Caco-2 (cell line): ENCODE measurements at regions not wholly inside any gene's neighbourhood (a gene's known extent, or its start where the extent isn't known, plus 50 kb on each side); places are given as distances from the start of the nearest gene placed in this dataset.

ENCODE experiments used
- BruUV-seq: library from RNA; stranded (reverse); fragments of 400-500 nt; replicated peaks from 2 replicates; lab custom pipeline; 2021; lab: Mats Ljungman, UMichigan
- CTCF ChIA-PET: fragments of 300-600 bp; sonication (Branson Sonifier 250); formaldehyde crosslinking; loops from one replicate; lab custom pipeline; 2022; ENCODE audit warnings: antibody characterized with exemption; lab: Charles Lee
- POLR2A ChIA-PET: fragments of 300-600 bp; sonication (Branson Sonifier 250); formaldehyde crosslinking; loops from one replicate; lab custom pipeline; 2022; ENCODE audit warnings: antibody characterized with exemption; lab: Charles Lee
- DNase-seq, 2 experiments: peaks; one replicate each; pipeline versions ENCODE4 v3.0.0 to v3.0.0-alpha.2; 2020 to 2022
- H3K27me3 ChIP-seq: replicated peaks from 2 replicates; pipeline ENCODE4 v1.6.0; 2011; ENCODE audit warnings: low read length; ENCODE audit not compliant: control insufficient read depth, insufficient read depth
- H3K36me3 ChIP-seq: 2 replicates; pipeline ENCODE4 v1.5.1; 2011; ENCODE audit warnings: low read length; ENCODE audit not compliant: control insufficient read depth, insufficient read depth
- H3K4me1 ChIP-seq: fragments of 250-450 bp; sonication (Bioruptor Pico); 2 replicates; pipeline ENCODE4 v1.5.1; 2020; ENCODE audit warnings: mild to moderate bottlenecking
- H3K4me3 ChIP-seq: 2 replicates; pipeline ENCODE4 v1.5.1; 2011; ENCODE audit warnings: low read depth, mild to moderate bottlenecking, control low read depth, low read length
- H3K9me3 ChIP-seq: fragments of 250-450 bp; sonication (Bioruptor Pico); 2 replicates; pipeline ENCODE4 v1.5.1; 2020; ENCODE audit warnings: mild to moderate bottlenecking, moderate library complexity
- H3K27ac Mint-ChIP-seq: one replicate; pipeline ENCODE4 v1.8.0; 2022; ENCODE audit warnings: mixed read lengths; ENCODE audit not compliant: unreplicated experiment
- H3K27me3 Mint-ChIP-seq: one replicate; pipeline ENCODE4 v1.8.0; 2022; ENCODE audit warnings: mixed read lengths; ENCODE audit not compliant: insufficient read depth, unreplicated experiment
- H3K36me3 Mint-ChIP-seq: one replicate; pipeline ENCODE4 v1.8.0; 2022; ENCODE audit warnings: mild to moderate bottlenecking, mixed read lengths; ENCODE audit not compliant: insufficient read depth, unreplicated experiment
- H3K4me1 Mint-ChIP-seq: one replicate; pipeline ENCODE4 v1.8.0; 2022; ENCODE audit warnings: low read depth, mixed read lengths; ENCODE audit not compliant: unreplicated experiment
- H3K4me3 Mint-ChIP-seq: one replicate; pipeline ENCODE4 v1.8.0; 2022; ENCODE audit warnings: mild to moderate bottlenecking, moderate library complexity, mixed read lengths; ENCODE audit not compliant: unreplicated experiment
- H3K9me3 Mint-ChIP-seq: one replicate; pipeline ENCODE4 v1.8.0; 2022; ENCODE audit warnings: mixed read lengths; ENCODE audit not compliant: unreplicated experiment
- CTCF ChIP-seq, 2 experiments: fragments of 200-600 bp in 1 of 2; IDR thresholded peaks; 1 replicate in 1 of 2; 2 replicates in 1 of 2; pipeline versions ENCODE4 v1.5.1 to v1.8.0; 2011 to 2022; ENCODE audit warnings: antibody characterized with exemption in 1 of 2, control low read depth in 1 of 2, inconsistent platforms in 1 of 2, low read depth in 1 of 2, low read length in 1 of 2, mild to moderate bottlenecking in 1 of 2, moderate library complexity in 1 of 2; ENCODE audit not compliant: insufficient read depth in 1 of 2, severe bottlenecking in 1 of 2, unreplicated experiment in 1 of 2
- intact Hi-C: fragments of 100-400 bp; cut with micrococcal nuclease; formaldehyde crosslinking; loops from one replicate; pipeline ENCODE4 v1.10.0; 2022; ENCODE audit not compliant: unreplicated experiment

- BruUV-seq: no TSS peak
- POLR2A ChIA-PET: no interaction called here
- Mint-ChIP-seq H3K36me3 (no peaks in the 10 kb centered on the region), H3K4me1 (no peaks in the 10 kb centered on the region), H3K27ac (no peak overlapping the region), H3K9me3 (no peaks in the 10 kb centered on the region), H3K27me3 (peaks cover 9% of the 10 kb centered on the region), H3K4me3 (no peak overlapping the region)
- no peaks in the 10 kb centered on the region for H3K9me3 ChIP-seq
- H3K4me1 ChIP-seq: no peaks in the 10 kb centered on the region
- no peak overlapping the region for H3K4me3 ChIP-seq
- intact Hi-C loops: no loop called here
- no peak for TF ChIP-seq CTCF (IDR thresholded peaks at IDR 0.05; ENCODE audit: insufficient read depth in 1 of 2, low read depth in 1 of 2, low read length in 1 of 2, severe bottlenecking in 1 of 2, unreplicated experiment in 1 of 2)
- DNase-seq: no peak
- no peaks in the 10 kb centered on the region for H3K27me3 ChIP-seq
- H3K36me3 ChIP-seq: no peaks in the 10 kb centered on the region
- CTCF ChIA-PET: no interaction called here
Observed at GRCh38 chr10:123538401-123539320, 127.5 kb upstream of the GPR26 start.

- peaks cover 2% of the 10 kb centered on the region for H3K27me3 Mint-ChIP-seq
- no peak overlapping the region for H3K4me3 ChIP-seq
- no peak for TF ChIP-seq CTCF (IDR thresholded peaks at IDR 0.05; ENCODE audit: insufficient read depth in 1 of 2, low read depth in 1 of 2, low read length in 1 of 2, severe bottlenecking in 1 of 2, unreplicated experiment in 1 of 2)
- H3K9me3 ChIP-seq: no peaks in the 10 kb centered on the region
- H3K9me3 Mint-ChIP-seq: peaks cover 10% of the 10 kb centered on the region
- POLR2A ChIA-PET: no interaction called here
- no peaks in the 10 kb centered on the region for H3K27me3 ChIP-seq
- H3K4me1 Mint-ChIP-seq: no peaks in the 10 kb centered on the region
- no peak overlapping the region for H3K27ac Mint-ChIP-seq
- no peaks in the 10 kb centered on the region for H3K36me3 ChIP-seq
- H3K4me1 ChIP-seq: no peaks in the 10 kb centered on the region
- BruUV-seq: no TSS peak
- no peak overlapping the region for H3K4me3 Mint-ChIP-seq
- intact Hi-C loops: no loop called here
- CTCF ChIA-PET: no interaction called here
- no peak for DNase-seq
- no peaks in the 10 kb centered on the region for H3K36me3 Mint-ChIP-seq
Observed at GRCh38 chr10:123544986-123545385, 121.2 kb upstream of the GPR26 start.

GRCh38 chr10:123548770-123549169 is 117.4 kb upstream of the GPR26 start:
- Histone ChIP-seq H3K27me3 (no peaks in the 10 kb centered on the region; the same call in 1 of the 2 replicates), H3K9me3 (no peaks in the 10 kb centered on the region), H3K4me3 (no peak overlapping the region), H3K36me3 (no peaks in the 10 kb centered on the region), H3K4me1 (no peaks in the 10 kb centered on the region)
- DNase-seq: no peak
- no peak overlapping the region for H3K27ac Mint-ChIP-seq
- CTCF ChIA-PET: no interaction called here
- no peaks in the 10 kb centered on the region for H3K4me1 Mint-ChIP-seq
- no peaks in the 10 kb centered on the region for H3K36me3 Mint-ChIP-seq
- BruUV-seq: no TSS peak
- H3K9me3 Mint-ChIP-seq: peaks cover 10% of the 10 kb centered on the region
- TF ChIP-seq CTCF (IDR thresholded peaks at IDR 0.05; ENCODE audit: insufficient read depth in 1 of 2, low read depth in 1 of 2, low read length in 1 of 2, severe bottlenecking in 1 of 2, unreplicated experiment in 1 of 2): no peak
- intact Hi-C loops: no loop called here
- peaks cover 4% of the 10 kb centered on the region for H3K27me3 Mint-ChIP-seq
- no peak overlapping the region for H3K4me3 Mint-ChIP-seq
- POLR2A ChIA-PET: no interaction called here
